SK-N-SH (cell line): ENCODE measurements at regions not wholly inside any gene's neighbourhood (a gene's known extent, or its start where the extent isn't known, plus 50 kb on each side); places are given as distances from the start of the nearest gene placed in this dataset.

Experiments
- CTCF ChIA-PET: fragments of 300-600, 350-600 bp; formaldehyde crosslinking; extraction: SDS; loops from one replicate; lab custom pipeline; 2021; lab: Yijun Ruan, JAX
- POLR2A ChIA-PET: fragments of 350-600 bp; sonication (Branson Sonifier 250); formaldehyde crosslinking; extraction: SDS; loops from one replicate; lab custom pipeline; 2020; ENCODE audit warnings: antibody characterized with exemption, inconsistent platforms; lab: Yijun Ruan, JAX
- DNase-seq: peaks from one replicate; pipeline ENCODE4 v3.0.0; 2012
- H2AFZ ChIP-seq: fragments of 200-600 bp; sonication (generic); 2 replicates; pipeline ENCODE4 v1.8.1; 2016; ENCODE audit warnings: antibody characterized with exemption, mild to moderate bottlenecking, low read depth
- H3F3A ChIP-seq: fragments of 200-600 bp; sonication (generic); replicated peaks from 2 replicates; pipeline ENCODE3; 2016; ENCODE audit warnings: antibody characterized with exemption, mild to moderate bottlenecking; ENCODE audit not compliant: insufficient read depth
- H3K27ac ChIP-seq, 2 experiments: fragments of 200-500 bp in 1 of 2; fragments of 200-600 bp in 1 of 2; sonication (Bioruptor generic) in 1 of 2; sonication (generic), shearing (Covaris generic) in 1 of 2; 2 replicates each; pipeline versions ENCODE4 v1.5.1 to v1.6.1; 2014 to 2016; ENCODE audit warnings: low read depth in 2 of 2, inconsistent platforms in 1 of 2, low read length in 1 of 2, mild to moderate bottlenecking in 1 of 2, mixed read lengths in 1 of 2
- H3K27me3 ChIP-seq: fragments of 200-600 bp; sonication (generic), shearing (Covaris generic); 2 replicates; pipeline ENCODE4 v1.6.1; 2016; ENCODE audit warnings: mixed run types; ENCODE audit not compliant: insufficient read depth
- H3K36me3 ChIP-seq, 2 experiments: fragments of 200-500 bp in 1 of 2; fragments of 200-600 bp in 1 of 2; sonication (Bioruptor generic) in 1 of 2; sonication (generic) in 1 of 2; replicated peaks in 1 of 2; 2 replicates each; pipeline versions ENCODE3 to v1.5.1; 2014 to 2016; ENCODE audit warnings: low read length in 1 of 2, mild to moderate bottlenecking in 1 of 2; ENCODE audit not compliant: insufficient read depth in 2 of 2, control insufficient read depth in 1 of 2
- H3K4me1 ChIP-seq, 2 experiments: fragments of 200-500 bp in 1 of 2; fragments of 200-600 bp in 1 of 2; sonication (Bioruptor generic) in 1 of 2; sonication (generic), shearing (Covaris generic) in 1 of 2; 2 replicates each; pipeline versions ENCODE4 v1.5.1 to v1.6.1; 2014 to 2016; ENCODE audit warnings: low read depth in 1 of 2, low read length in 1 of 2, mixed run types in 1 of 2; ENCODE audit not compliant: insufficient read depth in 2 of 2, control insufficient read depth in 1 of 2
- H3K4me2 ChIP-seq: fragments of 200-600 bp; sonication (generic), shearing (Covaris generic); 2 replicates; pipeline ENCODE4 v1.6.1; 2017; ENCODE audit warnings: mixed run types
- H3K4me3 ChIP-seq, 2 experiments: fragments of 200-500 bp in 1 of 2; fragments of 200-600 bp in 1 of 2; sonication (Bioruptor generic) in 1 of 2; sonication (generic), shearing (Covaris generic) in 1 of 2; 2 replicates each; pipeline versions ENCODE4 v1.5.1 to v1.8.1; 2014 to 2016; ENCODE audit warnings: low read depth in 2 of 2, inconsistent platforms in 1 of 2, low read length in 1 of 2, mild to moderate bottlenecking in 1 of 2, mixed read lengths in 1 of 2, moderate library complexity in 1 of 2
- H3K79me2 ChIP-seq: fragments of 200-600 bp; sonication (generic); 2 replicates; pipeline ENCODE4 v1.8.1; 2017; ENCODE audit warnings: mild to moderate bottlenecking; ENCODE audit not compliant: insufficient read depth
- H3K9ac ChIP-seq: fragments of 200-600 bp; sonication (generic); 2 replicates; pipeline ENCODE4 v1.6.1; 2017; ENCODE audit warnings: mixed run types
- H3K9me2 ChIP-seq: fragments of 200-600 bp; sonication (generic); 2 replicates; pipeline ENCODE4 v1.6.1; 2017; ENCODE audit warnings: mixed run types
- H3K9me3 ChIP-seq: fragments of 200-600 bp; sonication (generic); 2 replicates; pipeline ENCODE4 v1.6.1; 2017; ENCODE audit warnings: mixed run types, mild to moderate bottlenecking, moderate library complexity
- H4K20me1 ChIP-seq: fragments of 200-600 bp; sonication (generic); 2 replicates; pipeline ENCODE4 v1.6.1; 2017; ENCODE audit warnings: mild to moderate bottlenecking, mixed run types; ENCODE audit not compliant: insufficient read depth
- EZH2phosphoT487 ChIP-seq: fragments of 200-600 bp; sonication (generic); IDR thresholded peaks from 2 replicates; pipeline ENCODE4 v1.6.1; 2017; ENCODE audit warnings: low read depth, mixed run types, mild to moderate bottlenecking, antibody characterized with exemption, moderate library complexity, borderline replicate concordance
- FOXM1 ChIP-seq: IDR thresholded peaks from 2 replicates; pipeline ENCODE4 v1.4.0; 2012; ENCODE audit warnings: low read depth, mild to moderate bottlenecking
- GATA2 ChIP-seq: sonication (generic); formaldehyde crosslinking; IDR thresholded peaks from 2 replicates; pipeline ENCODE4 v1.5.0; 2020; ENCODE audit warnings: mild to moderate bottlenecking, missing genetic modification reagents
- JUND ChIP-seq: IDR thresholded peaks from 2 replicates; pipeline ENCODE4 v1.4.0; 2012
- MAX ChIP-seq: IDR thresholded peaks from 2 replicates; pipeline ENCODE4 v1.4.0; 2012; ENCODE audit warnings: low read depth
- MXI1 ChIP-seq: IDR thresholded peaks from 2 replicates; pipeline ENCODE4 v1.6.1; 2012; ENCODE audit warnings: mild to moderate bottlenecking, low read depth, low read length, improper control_type of control experiment
- NFIC ChIP-seq: IDR thresholded peaks from 2 replicates; pipeline ENCODE4 v1.4.0; 2012; ENCODE audit warnings: borderline replicate concordance
- RAD21 ChIP-seq: IDR thresholded peaks from 2 replicates; pipeline ENCODE4 v1.6.1; 2012; ENCODE audit warnings: mild to moderate bottlenecking, low read length
- REST ChIP-seq: IDR thresholded peaks from 2 replicates; pipeline ENCODE4 v1.6.1; 2012; ENCODE audit warnings: mild to moderate bottlenecking, low read depth, low read length, moderate library complexity
- RXRA ChIP-seq: IDR thresholded peaks from 2 replicates; pipeline ENCODE4 v1.4.0; 2012; ENCODE audit warnings: low read depth, mild to moderate bottlenecking, borderline replicate concordance
- SMC3 ChIP-seq: IDR thresholded peaks from 2 replicates; pipeline ENCODE4 v1.6.1; 2012; ENCODE audit warnings: low read depth, low read length, improper control_type of control experiment
- TAF1 ChIP-seq: IDR thresholded peaks from 2 replicates; pipeline ENCODE4 v1.6.1; 2012; ENCODE audit warnings: low read depth, mild to moderate bottlenecking, low read length, moderate library complexity, borderline replicate concordance
- TEAD4 ChIP-seq: IDR thresholded peaks from 2 replicates; pipeline ENCODE4 v1.4.0; 2012; ENCODE audit warnings: mild to moderate bottlenecking, borderline replicate concordance; ENCODE audit not compliant: insufficient read depth
- USF1 ChIP-seq: IDR thresholded peaks from 2 replicates; pipeline ENCODE4 v1.4.0; 2012; ENCODE audit warnings: low read depth, borderline replicate concordance
- USF2 ChIP-seq: fragments of 150-350 bp; IDR thresholded peaks from 2 replicates; pipeline ENCODE4 v1.6.1; 2017; ENCODE audit warnings: antibody characterized with exemption, low read length, low read depth, borderline replicate concordance
- ZBTB33 ChIP-seq: IDR thresholded peaks from 2 replicates; pipeline ENCODE4 v1.4.0; 2012; ENCODE audit warnings: low read depth, borderline replicate concordance
- WGBS: methylation state at CpG from one replicate; pipeline ENCODE4 v1.1.6; 2017; ENCODE audit warnings: low lambda C conversion rate; 5-methylcytosine and 5-hydroxymethylcytosine counted together

- no peaks in the 10 kb centered on the region for H3F3A ChIP-seq
- DNase-seq = no peak
- no peak overlapping the region for H3K27ac ChIP-seq
- no peaks in the 10 kb centered on the region for H3K9me2 ChIP-seq
- no peaks in the 10 kb centered on the region for H3K79me2 ChIP-seq
- H4K20me1 ChIP-seq = no peaks in the 10 kb centered on the region
- no peak for TF ChIP-seq MXI1
- no peak for TF ChIP-seq USF2
- TF ChIP-seq FOXM1 = no peak
- TF ChIP-seq TAF1 = no peak
- TF ChIP-seq USF1 = no peak
- no peak for TF ChIP-seq RXRA
- TF ChIP-seq TEAD4 = no peak
- no peak for TF ChIP-seq NFIC
- no peak for TF ChIP-seq ZBTB33
- H3K27me3 ChIP-seq = no peaks in the 10 kb centered on the region
- H3K36me3 ChIP-seq = no peaks in the 10 kb centered on the region
- no peak overlapping the region for H2AFZ ChIP-seq
- no peaks in the 10 kb centered on the region for H3K4me1 ChIP-seq
- 87% methylated on average over 4 of the region's 7 CpGs for WGBS
- H3K9me3 ChIP-seq = no peaks in the 10 kb centered on the region
- ChIA-PET CTCF (interaction anchor here (1.0 kb wide), 1 partner anchor 11 kb away, joined by 3 read pairs; no protein-coding TSS in a partner anchor), POLR2A (no interaction called here)
- H3K9ac ChIP-seq = no peak overlapping the region
- H3K4me3 ChIP-seq = no peak overlapping the region
- H3K4me2 ChIP-seq = no peak overlapping the region
Observed at GRCh38 chr6:126261792-126262421, 78.0 kb upstream of the CENPW start.

GRCh38 chr6:126264265-126264664 is 75.7 kb upstream of the CENPW start:
- H3K9ac ChIP-seq = no peak overlapping the region
- no peaks in the 10 kb centered on the region for H3K9me3 ChIP-seq
- H3K4me2 ChIP-seq = no peak overlapping the region
- DNase-seq = no peak
- WGBS = 64% methylated on average over 1 of the region's 1 CpG
- CTCF ChIA-PET = no interaction called here
- H3K4me1 ChIP-seq = peaks cover 3 to 6% of the 10 kb centered on the region in 2 experiments; a peak in 2 of 4 replicates
- H3K27ac ChIP-seq = no peak overlapping the region
- H2AFZ ChIP-seq = no peak overlapping the region
- no peaks in the 10 kb centered on the region for H3K27me3 ChIP-seq
- H3K79me2 ChIP-seq = no peaks in the 10 kb centered on the region
- no peak overlapping the region for H3K4me3 ChIP-seq
- H3F3A ChIP-seq = peaks cover 7% of the 10 kb centered on the region
- H3K36me3 ChIP-seq = no peaks in the 10 kb centered on the region
- H3K9me2 ChIP-seq = no peaks in the 10 kb centered on the region
- H4K20me1 ChIP-seq = no peaks in the 10 kb centered on the region
- POLR2A ChIA-PET = no interaction called here
- no peak for TF ChIP-seq REST
- no peak for TF ChIP-seq EZH2phosphoT487
- TF ChIP-seq GATA2 = no peak
- no peak for TF ChIP-seq MAX
- TF ChIP-seq RXRA = no peak
- no peak for TF ChIP-seq TEAD4
- TF ChIP-seq RAD21 = no peak
- no peak for TF ChIP-seq JUND
- TF ChIP-seq USF1 = no peak
- no peak for TF ChIP-seq SMC3
